H1 (cell line): ENCODE measurements at regions not wholly inside any gene's neighbourhood (a gene's known extent, or its start where the extent isn't known, plus 50 kb on each side); places are given as distances from the start of the nearest gene placed in this dataset.

Experiments
- CTCF ChIA-PET: fragments of 300-600 bp; sonication (Branson Sonifier 250); formaldehyde crosslinking; loops from one replicate; lab custom pipeline; 2021; ENCODE audit not compliant: partially characterized antibody; lab: Charles Lee
- POLR2A ChIA-PET: fragments of 300-600 bp; sonication (Branson Sonifier 250); formaldehyde crosslinking; loops from one replicate; lab custom pipeline; 2021; ENCODE audit warnings: inconsistent platforms; ENCODE audit not compliant: partially characterized antibody; lab: Charles Lee
- DNase-seq, 2 experiments: peaks; one replicate each; pipeline versions ENCODE4 v3.0.0 to v3.0.0-alpha.2; 2010 to 2022; ENCODE audit warnings: low spot score in 2 of 2, low read depth in 1 of 2, mixed read lengths in 1 of 2
- FAIRE-seq: peaks from 2 replicates; lab custom pipeline; 2011; peaks lifted over from hg19 to GRCh38; lab: Jason Lieb, UNC
- H2AFZ ChIP-seq: 2 replicates; pipeline ENCODE4 v1.8.1; 2012; ENCODE audit warnings: low read length, inconsistent platforms
- H2AK5ac ChIP-seq: 2 replicates; pipeline ENCODE4 v1.6.1; 2013; ENCODE audit warnings: low read depth, low read length
- H2BK120ac ChIP-seq: replicated peaks from 2 replicates; pipeline ENCODE3; 2013; ENCODE audit warnings: low read depth, low read length, inconsistent platforms
- H2BK12ac ChIP-seq: 2 replicates; pipeline ENCODE4 v1.6.1; 2013; ENCODE audit warnings: low read depth, low read length
- H2BK15ac ChIP-seq: 2 replicates; pipeline ENCODE4 v1.6.1; 2013; ENCODE audit warnings: low read length
- H2BK20ac ChIP-seq: 2 replicates; pipeline ENCODE4 v1.6.1; 2013; ENCODE audit warnings: low read length
- H2BK5ac ChIP-seq: 2 replicates; pipeline ENCODE4 v1.6.1; 2013; ENCODE audit warnings: low read depth, low read length
- H3K14ac ChIP-seq: 2 replicates; pipeline ENCODE4 v1.6.1; 2013; ENCODE audit warnings: inconsistent platforms; ENCODE audit not compliant: insufficient read length
- H3K18ac ChIP-seq: 2 replicates; pipeline ENCODE4 v1.6.1; 2013; ENCODE audit warnings: low read length; ENCODE audit errors: extremely low read depth
- H3K23ac ChIP-seq: 2 replicates; pipeline ENCODE4 v1.6.1; 2013; ENCODE audit warnings: inconsistent platforms; ENCODE audit not compliant: insufficient read length
- H3K23me2 ChIP-seq: 2 replicates; pipeline ENCODE4 v1.6.1; 2013; ENCODE audit warnings: low read depth, low read length
- H3K27ac ChIP-seq: 2 replicates; pipeline ENCODE4 v1.6.1; 2011; ENCODE audit warnings: low read depth, low read length, inconsistent platforms
- H3K27me3 ChIP-seq, 4 experiments: replicated peaks in 1 of 4; 1 replicate in 1 of 4; 2 replicates in 3 of 4; pipeline versions ENCODE4 v1.6.1 to v1.8.1; 2011 to 2013; ENCODE audit warnings: low read length in 3 of 4, mild to moderate bottlenecking in 3 of 4, inconsistent platforms in 2 of 4, mixed read lengths in 2 of 4, moderate library complexity in 1 of 4; ENCODE audit not compliant: control insufficient read depth in 3 of 4, insufficient read depth in 3 of 4; ENCODE audit errors: extremely low read depth in 1 of 4
- H3K36me3 ChIP-seq, 4 experiments: 2 replicates each; pipeline versions ENCODE4 v1.6.1 to v1.8.1; 2011 to 2013; ENCODE audit warnings: mild to moderate bottlenecking in 4 of 4, low read length in 3 of 4, moderate library complexity in 2 of 4, control low read depth in 1 of 4, inconsistent platforms in 1 of 4; ENCODE audit not compliant: insufficient read depth in 4 of 4, control insufficient read depth in 2 of 4
- H3K4ac ChIP-seq: replicated peaks from 2 replicates; pipeline ENCODE3; 2013; ENCODE audit warnings: low read length, low read depth, mixed read lengths, inconsistent platforms; ENCODE audit not compliant: insufficient read length
- H3K4me1 ChIP-seq, 4 experiments: replicated peaks in 1 of 4; 1 replicate in 1 of 4; 2 replicates in 3 of 4; pipeline versions ENCODE4 v1.6.1 to v1.8.1; 2011 to 2013; ENCODE audit warnings: low read length in 3 of 4, inconsistent platforms in 2 of 4, mixed read lengths in 1 of 4; ENCODE audit not compliant: insufficient read depth in 4 of 4, control insufficient read depth in 3 of 4
- H3K4me2 ChIP-seq, 2 experiments: 2 replicates each; pipeline versions ENCODE4 v1.6.1 to v1.8.1; 2011 to 2013; ENCODE audit warnings: low read depth in 2 of 2, low read length in 2 of 2, control low read depth in 1 of 2, inconsistent platforms in 1 of 2, mild to moderate bottlenecking in 1 of 2; ENCODE audit not compliant: insufficient read depth in 1 of 2
- H3K4me3 ChIP-seq, 4 experiments: fragments of 200-600, 300-600 bp in 1 of 4; sonication (generic), shearing (Covaris generic), sonication (Bioruptor Twin) in 1 of 4; 2 replicates each; pipeline versions ENCODE4 v1.5.1 to v1.8.1; 2011 to 2016; ENCODE audit warnings: low read length in 4 of 4, low read depth in 3 of 4, control low read depth in 2 of 4, inconsistent platforms in 2 of 4, mild to moderate bottlenecking in 2 of 4, mixed read lengths in 1 of 4, moderate library complexity in 1 of 4; ENCODE audit not compliant: insufficient read depth in 2 of 4; ENCODE audit errors: extremely low read depth in 1 of 4
- H3K56ac ChIP-seq: replicated peaks from 2 replicates; pipeline ENCODE3; 2013; ENCODE audit warnings: low read depth, mild to moderate bottlenecking, mixed read lengths, low read length, inconsistent platforms; ENCODE audit not compliant: insufficient read length
- H3K79me1 ChIP-seq: 2 replicates; pipeline ENCODE4 v1.6.1; 2013; ENCODE audit warnings: low read depth, low read length, control low read depth
- H3K79me2 ChIP-seq, 2 experiments: 2 replicates each; pipeline versions ENCODE4 v1.6.1 to v1.8.1; 2012 to 2013; ENCODE audit warnings: low read length in 2 of 2, mild to moderate bottlenecking in 2 of 2, inconsistent platforms in 1 of 2; ENCODE audit not compliant: insufficient read depth in 2 of 2, control insufficient read depth in 1 of 2
- H3K9ac ChIP-seq, 4 experiments: replicated peaks in 1 of 4; 1 replicate in 1 of 4; 2 replicates in 3 of 4; pipeline versions ENCODE4 v1.6.1 to v1.8.1; 2011 to 2013; ENCODE audit warnings: low read depth in 3 of 4, low read length in 3 of 4, control low read depth in 2 of 4, mild to moderate bottlenecking in 2 of 4, moderate library complexity in 2 of 4, inconsistent platforms in 1 of 4; ENCODE audit errors: extremely low read depth in 1 of 4
- H3K9me3 ChIP-seq, 2 experiments: 2 replicates each; pipeline versions ENCODE4 v1.6.1 to v1.8.1; 2012 to 2013; ENCODE audit warnings: mild to moderate bottlenecking in 2 of 2, moderate library complexity in 2 of 2, control low read depth in 1 of 2, inconsistent platforms in 1 of 2, low read depth in 1 of 2, low read length in 1 of 2, mixed read lengths in 1 of 2; ENCODE audit not compliant: insufficient read depth in 2 of 2
- H4K20me1 ChIP-seq, 2 experiments: replicated peaks in 1 of 2; 2 replicates each; pipeline versions ENCODE3 to v1.8.1; 2011 to 2013; ENCODE audit warnings: inconsistent platforms in 2 of 2, low read length in 2 of 2, mild to moderate bottlenecking in 1 of 2; ENCODE audit not compliant: insufficient read depth in 2 of 2, control insufficient read depth in 1 of 2
- H4K5ac ChIP-seq: 2 replicates; pipeline ENCODE4 v1.6.1; 2013; ENCODE audit warnings: low read length, low read depth, mixed read lengths, inconsistent platforms; ENCODE audit not compliant: insufficient read length
- H4K8ac ChIP-seq: 2 replicates; pipeline ENCODE4 v1.8.0; 2013; ENCODE audit warnings: mild to moderate bottlenecking, moderate library complexity, low read length, inconsistent platforms; ENCODE audit not compliant: insufficient read depth; ENCODE audit errors: extremely low read depth
- H4K91ac ChIP-seq: replicated peaks from 2 replicates; pipeline ENCODE3; 2013; ENCODE audit warnings: low read length, mixed read lengths, inconsistent platforms; ENCODE audit not compliant: insufficient read length
- EGR1 ChIP-seq: IDR thresholded peaks from 2 replicates; pipeline ENCODE4 v1.6.1; 2011; ENCODE audit warnings: low read depth, low read length, borderline replicate concordance
- WGBS, 2 experiments: shearing (Covaris generic) in 1 of 2; methylation state at CpG; one replicate each; pipeline versions ENCODE4 v1.1.6 to v1.1.7; 2013 to 2015; ENCODE audit warnings: low lambda C conversion rate in 2 of 2, mixed read lengths in 2 of 2, inconsistent platforms in 1 of 2, low coverage in 1 of 2, missing lambda C conversion rate in 1 of 2; ENCODE audit not compliant: insufficient replicate concordance in 2 of 2, insufficient coverage in 1 of 2, insufficient read length in 1 of 2; ENCODE audit errors: extremely low coverage in 1 of 2, missing lambda C conversion rate in 1 of 2; 5-methylcytosine and 5-hydroxymethylcytosine counted together

- no peaks in the 10 kb centered on the region for H3K79me1 ChIP-seq
- WGBS, 2 experiments = 49% methylated on average over 2 of the region's 2 CpGs; no CpG with 5 or more reads in 1 of the 2 experiments
- no peak overlapping the region for H2BK12ac ChIP-seq
- H3K18ac ChIP-seq = no peak overlapping the region
- TF ChIP-seq EGR1 = no peak
- H3K14ac ChIP-seq = no peak overlapping the region
- peaks cover 14 to 58% of the 10 kb centered on the region in 2 experiments; a peak in 3 of 4 replicates for H3K9me3 ChIP-seq
- H3K27me3 ChIP-seq = no peaks in the 10 kb centered on the region
- H3K27ac ChIP-seq = no peak overlapping the region
- H2AK5ac ChIP-seq = no peak overlapping the region
- H2AFZ ChIP-seq = no peak overlapping the region
- no peak overlapping the region for H3K4ac ChIP-seq
- no peak for FAIRE-seq
- no peak overlapping the region for H4K5ac ChIP-seq
- no peak overlapping the region for H4K91ac ChIP-seq
- ChIA-PET CTCF (no interaction called here), POLR2A (no interaction called here)
- no peak overlapping the region for H2BK15ac ChIP-seq
- no peaks in the 10 kb centered on the region for H3K79me2 ChIP-seq
- H3K23ac ChIP-seq = no peak overlapping the region
- H3K4me1 ChIP-seq = no peaks in the 10 kb centered on the region
- no peak overlapping the region for H2BK120ac ChIP-seq
- DNase-seq = no peak
- no peak overlapping the region for H4K8ac ChIP-seq
- H4K20me1 ChIP-seq = no peaks in the 10 kb centered on the region
- no peaks in the 10 kb centered on the region for H3K23me2 ChIP-seq
- no peak overlapping the region for H2BK20ac ChIP-seq
- no peak overlapping the region for H3K56ac ChIP-seq
- H3K4me2 ChIP-seq = no peak overlapping the region
- no peak overlapping the region for H3K4me3 ChIP-seq
- no peak overlapping the region for H3K9ac ChIP-seq
- H2BK5ac ChIP-seq = no peak overlapping the region
- H3K36me3 ChIP-seq = no peaks in the 10 kb centered on the region
Observed at GRCh38 chrY:8544715-8545114, 792.5 kb upstream of the TSPY4 start.
